HG03439 (cell line): ENCODE measurements at regions not wholly inside any gene's neighbourhood (a gene's known extent, or its start where the extent isn't known, plus 50 kb on each side); places are given as distances from the start of the nearest gene placed in this dataset.
"Not testable (repeated sequence)": the region's sequence is repeated elsewhere in the genome, so short reads cannot be mapped to it uniquely, and the experiment has no call there.

Source experiments
- ATAC-seq: cut with Tn5 transposase; IDR thresholded peaks from one replicate; pipeline ENCODE4 v1.9.1; 2021; ENCODE audit warnings: mild to moderate bottlenecking, moderate library complexity; ENCODE audit not compliant: unreplicated experiment

- peak; percentile 43 for ATAC-seq
These were observed 55.4 kb downstream of the TMEM121 start for GRCh38 chr14:105581551-105582341.

GRCh38 chr14:105582639-105583038 is 56.3 kb downstream of the TMEM121 start:
- ATAC-seq = no peak

GRCh38 chr14:105583914-105584313 is 57.5 kb downstream of the TMEM121 start:
- ATAC-seq = not testable (repeated sequence)

- not testable (repeated sequence) for ATAC-seq
These were observed 58.9 kb downstream of the TMEM121 start for GRCh38 chr14:105585290-105585689.

- peak; percentile 26 for ATAC-seq
These were observed 59.3 kb downstream of the TMEM121 start for GRCh38 chr14:105585722-105586121.

- ATAC-seq = not testable (repeated sequence)
These were observed 59.9 kb downstream of the TMEM121 start for GRCh38 chr14:105586144-105586872.

- ATAC-seq = not testable (repeated sequence)
These were observed 60.7 kb downstream of the TMEM121 start for GRCh38 chr14:105587034-105587433.

GRCh38 chr14:105587482-105588235 is 61.3 kb downstream of the TMEM121 start:
- ATAC-seq = not testable (repeated sequence)

GRCh38 chr14:105588236-105588860 is 62.0 kb downstream of the TMEM121 start:
- ATAC-seq = no peak

- no peak for ATAC-seq
These were observed 63.0 kb downstream of the TMEM121 start for GRCh38 chr14:105589161-105589925.

- not testable (repeated sequence) for ATAC-seq
These were observed 63.5 kb downstream of the TMEM121 start for GRCh38 chr14:105589926-105590185.

GRCh38 chr14:105591052-105591451 is 64.7 kb downstream of the TMEM121 start:
- ATAC-seq = no peak

GRCh38 chr14:105591792-105592341 is 65.5 kb downstream of the TMEM121 start:
- ATAC-seq = not testable (repeated sequence)

GRCh38 chr14:105592646-105593045 is 66.3 kb downstream of the TMEM121 start:
- not testable (repeated sequence) for ATAC-seq

GRCh38 chr14:105595346-105595745 is 69.0 kb downstream of the TMEM121 start:
- ATAC-seq = not testable (repeated sequence)

GRCh38 chr14:105596374-105596773 is 70.0 kb downstream of the TMEM121 start:
- not testable (repeated sequence) for ATAC-seq

GRCh38 chr14:105598040-105598763 is 71.8 kb downstream of the TMEM121 start:
- ATAC-seq = not testable (repeated sequence)

- not testable (repeated sequence) for ATAC-seq
These were observed 72.7 kb downstream of the TMEM121 start for GRCh38 chr14:105598925-105599586.
